Large intestine (tissue), 3 donors: ENCODE measurements at regions not wholly inside any gene's neighbourhood (a gene's known extent, or its start where the extent isn't known, plus 50 kb on each side); places are given as distances from the start of the nearest gene placed in this dataset.

ENCODE experiments used
- DNase-seq, 2 donors: peaks; one replicate each; pipeline versions ENCODE4 v3.0.0 to v3.0.0-alpha.2; 2013
- H3K27ac ChIP-seq: one replicate; pipeline ENCODE4 v1.5.1; 2013; ENCODE audit warnings: low read length
- H3K27me3 ChIP-seq: 2 replicates; pipeline ENCODE4 v1.6.1; 2013; ENCODE audit warnings: low read length; ENCODE audit not compliant: control insufficient read depth, insufficient read depth
- H3K36me3 ChIP-seq: 2 replicates; pipeline ENCODE4 v1.6.1; 2013; ENCODE audit warnings: low read length; ENCODE audit not compliant: control insufficient read depth, insufficient read depth
- H3K4me1 ChIP-seq: one replicate; pipeline ENCODE4 v1.6.1; 2013; ENCODE audit warnings: low read length; ENCODE audit not compliant: control insufficient read depth, insufficient read depth
- H3K4me3 ChIP-seq: one replicate; pipeline ENCODE4 v1.5.1; 2013; ENCODE audit warnings: low read length
- H3K9me3 ChIP-seq: one replicate; pipeline ENCODE4 v1.6.1; 2013; ENCODE audit warnings: mild to moderate bottlenecking, low read depth, low read length, moderate library complexity; ENCODE audit not compliant: control insufficient read depth
- WGBS: methylation state at CpG from one replicate; pipeline ENCODE4 v1.1.5; 2013; ENCODE audit warnings: low lambda C conversion rate; ENCODE audit not compliant: insufficient coverage; 5-methylcytosine and 5-hydroxymethylcytosine counted together

DNA sequence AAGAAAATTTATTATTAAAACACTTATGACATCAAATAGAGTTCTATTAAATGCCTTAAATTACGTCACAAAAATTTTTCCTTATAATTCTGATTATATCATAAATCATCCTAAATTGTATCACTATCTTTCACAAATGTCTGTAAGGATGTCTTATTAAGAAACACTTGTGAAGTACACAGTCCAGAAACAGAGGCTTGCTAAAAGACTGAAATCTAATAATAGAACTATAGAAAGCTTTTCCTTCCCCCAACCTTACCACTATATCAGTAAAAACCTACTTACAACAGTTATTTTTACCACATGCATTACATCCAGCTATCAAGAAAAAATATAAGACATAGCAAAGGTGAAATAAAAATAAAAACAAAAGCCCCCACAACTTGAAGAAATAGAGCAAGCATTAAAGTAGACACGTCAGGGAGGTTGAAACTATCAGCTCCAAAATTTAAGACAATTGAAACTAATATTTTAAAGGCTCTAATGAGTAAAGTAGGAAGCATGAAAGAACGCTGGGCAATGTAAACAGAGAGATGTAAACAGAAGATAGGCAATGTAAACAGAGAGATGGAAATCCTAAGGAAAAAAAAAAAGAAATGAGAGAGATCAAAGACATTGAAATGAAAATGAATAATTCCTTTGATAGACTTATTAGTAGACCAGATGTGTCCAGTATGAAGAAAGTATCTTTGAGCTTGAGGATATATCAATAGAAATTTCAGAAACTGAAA is 94.9 kb upstream of the TECRL start:
- Histone ChIP-seq H3K27ac (no peak overlapping the region), H3K9me3 (no peaks in the 10 kb centered on the region), H3K27me3 (no peaks in the 10 kb centered on the region), H3K4me3 (no peak overlapping the region), H3K4me1 (no peaks in the 10 kb centered on the region), H3K36me3 (no peaks in the 10 kb centered on the region)
- 32% methylated on average over 2 of the region's 3 CpGs for WGBS
- no peak for DNase-seq

- WGBS: no CpG with 5 or more reads among the region's 2 CpGs
Measured at GRCh38 chr4:64503416-64503815, 94.2 kb upstream of the TECRL start.

GRCh38 chr4:64497491-64497890 is 88.2 kb upstream of the TECRL start:
- Histone ChIP-seq H3K27ac (no peak overlapping the region), H3K36me3 (no peaks in the 10 kb centered on the region), H3K9me3 (no peaks in the 10 kb centered on the region), H3K27me3 (no peaks in the 10 kb centered on the region), H3K4me1 (no peaks in the 10 kb centered on the region), H3K4me3 (no peak overlapping the region)
- DNase-seq: no peak
- 0% methylated on average over 1 of the region's 1 CpG for WGBS

More at GRCh38 chr4:64503416-64503815, 94.2 kb upstream of the TECRL start:
- no peaks in the 10 kb centered on the region for H3K4me1 ChIP-seq
- H3K9me3 ChIP-seq: no peaks in the 10 kb centered on the region
- H3K36me3 ChIP-seq: no peaks in the 10 kb centered on the region
- H3K27me3 ChIP-seq: no peaks in the 10 kb centered on the region
- DNase-seq: no peak
- H3K4me3 ChIP-seq: no peak overlapping the region
- no peak overlapping the region for H3K27ac ChIP-seq

GRCh38 chr4:64495946-64496345 is 86.7 kb upstream of the TECRL start:
- Histone ChIP-seq H3K27me3 (no peaks in the 10 kb centered on the region), H3K36me3 (no peaks in the 10 kb centered on the region), H3K27ac (no peak overlapping the region), H3K4me3 (no peak overlapping the region), H3K4me1 (no peaks in the 10 kb centered on the region), H3K9me3 (no peaks in the 10 kb centered on the region)
- no CpG with 5 or more reads among the region's 1 CpG for WGBS
- DNase-seq: no peak

DNA sequence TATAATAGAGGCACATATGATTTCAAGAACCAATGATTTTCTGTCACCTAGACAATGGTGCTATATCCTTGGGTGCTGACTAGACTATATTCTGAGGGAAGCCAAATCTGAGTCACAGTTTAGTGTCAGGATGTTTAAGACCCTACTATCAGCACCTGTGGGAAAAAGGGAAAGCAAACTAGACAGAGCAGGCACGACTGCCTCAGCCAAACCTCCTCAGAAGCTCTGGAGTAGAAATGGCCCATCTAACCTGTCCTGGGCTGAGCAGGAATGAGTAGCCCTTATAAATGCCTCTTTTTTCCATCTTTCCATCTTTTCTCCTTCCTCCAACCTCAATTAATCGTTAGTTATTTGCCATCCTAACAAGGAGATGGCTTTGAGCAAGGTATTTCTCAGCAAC is 80.4 kb upstream of the TECRL start:
- Histone ChIP-seq H3K4me1 (no peaks in the 10 kb centered on the region), H3K36me3 (no peaks in the 10 kb centered on the region), H3K27ac (no peak overlapping the region), H3K27me3 (no peaks in the 10 kb centered on the region), H3K9me3 (no peaks in the 10 kb centered on the region), H3K4me3 (no peak overlapping the region)
- DNase-seq: no peak
- WGBS: no CpG with 5 or more reads among the region's 2 CpGs

DNA sequence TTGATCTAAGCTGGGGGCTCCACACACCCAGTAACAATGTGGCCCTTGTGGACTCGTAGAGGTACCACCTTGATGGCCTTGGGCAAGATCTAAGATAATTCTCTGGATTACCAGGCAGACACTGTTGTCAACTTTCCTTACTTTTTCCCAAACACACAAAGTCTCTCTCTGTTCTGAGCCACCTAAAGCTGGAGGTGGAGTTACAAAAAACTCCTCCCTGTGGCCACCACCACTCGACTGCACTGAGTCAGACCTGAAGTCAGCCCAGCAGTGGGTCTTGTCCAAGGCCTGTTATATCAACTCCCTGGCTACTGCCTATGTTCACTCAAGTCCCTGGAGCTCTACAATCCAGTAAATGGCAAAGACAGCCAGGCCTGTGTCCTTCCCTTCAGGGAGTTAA is 70.1 kb upstream of the TECRL start:
- Histone ChIP-seq H3K4me1 (no peaks in the 10 kb centered on the region), H3K27ac (no peak overlapping the region), H3K27me3 (no peaks in the 10 kb centered on the region), H3K36me3 (no peaks in the 10 kb centered on the region), H3K9me3 (no peaks in the 10 kb centered on the region), H3K4me3 (no peak overlapping the region)
- no CpG with 5 or more reads among the region's 2 CpGs for WGBS
- no peak for DNase-seq

GRCh38 chr4:64477127-64477526 is 67.9 kb upstream of the TECRL start:
- 67% methylated on average over 1 of the region's 1 CpG for WGBS
- H3K4me3 ChIP-seq: no peak overlapping the region
- no peaks in the 10 kb centered on the region for H3K27me3 ChIP-seq
- H3K4me1 ChIP-seq: no peaks in the 10 kb centered on the region
- H3K27ac ChIP-seq: no peak overlapping the region
- H3K9me3 ChIP-seq: no peaks in the 10 kb centered on the region
- no peaks in the 10 kb centered on the region for H3K36me3 ChIP-seq
- DNase-seq: no peak

DNA sequence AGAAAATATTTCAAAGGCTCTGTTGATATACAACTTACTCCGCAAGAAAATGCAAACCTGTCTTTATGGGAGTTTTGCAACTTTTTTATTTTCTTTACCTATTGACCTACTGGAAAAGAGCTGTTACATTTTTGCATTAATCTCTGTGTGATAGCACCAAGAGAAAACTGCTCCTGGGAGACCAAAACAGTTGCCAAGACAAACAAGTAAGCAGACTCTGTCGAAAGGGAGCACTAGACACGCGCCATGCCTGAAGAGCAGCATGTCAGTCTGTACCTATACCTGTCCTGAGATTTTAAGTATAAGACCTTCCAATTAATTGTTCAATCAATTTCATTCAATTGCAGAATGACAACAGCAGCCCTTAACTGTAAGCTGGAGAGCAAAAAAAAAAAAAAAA is 56.0 kb upstream of the TECRL start:
- Histone ChIP-seq H3K4me1 (no peaks in the 10 kb centered on the region), H3K27me3 (no peaks in the 10 kb centered on the region)
- WGBS: 100% methylated on average over 1 of the region's 4 CpGs

DNA sequence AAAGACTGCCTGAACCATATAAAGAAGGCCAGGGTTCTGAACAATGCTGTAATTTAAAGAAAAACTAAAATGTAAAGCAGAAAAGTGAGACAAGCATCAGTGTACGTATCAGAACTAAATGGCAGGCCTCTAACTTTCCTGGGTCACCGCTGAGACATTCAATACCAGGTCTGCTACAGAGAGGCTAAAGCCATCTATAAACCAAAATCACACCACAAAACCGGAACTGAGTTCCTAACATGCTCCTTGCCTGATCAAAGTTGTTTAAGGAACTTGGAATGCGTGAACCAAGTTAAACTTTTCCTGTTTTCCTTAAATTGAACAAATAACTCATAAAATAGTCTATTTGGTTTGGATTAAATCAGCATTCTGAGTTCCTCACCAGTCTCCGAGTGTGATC is 55.3 kb upstream of the TECRL start:
- Histone ChIP-seq H3K36me3 (no peaks in the 10 kb centered on the region), H3K4me1 (no peaks in the 10 kb centered on the region), H3K27ac (no peak overlapping the region), H3K27me3 (no peaks in the 10 kb centered on the region), H3K4me3 (no peak overlapping the region), H3K9me3 (no peaks in the 10 kb centered on the region)
- 33% methylated on average over 1 of the region's 5 CpGs for WGBS
- DNase-seq: no peak

More for the DNA sequence above, 56.0 kb upstream of the TECRL start:
- no peak overlapping the region for H3K27ac ChIP-seq
- no peak for DNase-seq
- no peaks in the 10 kb centered on the region for H3K9me3 ChIP-seq
- no peak overlapping the region for H3K4me3 ChIP-seq
- H3K36me3 ChIP-seq: no peaks in the 10 kb centered on the region
